Skin epidermis (tissue), 12 donors: ENCODE measurements at regions not wholly inside any gene's neighbourhood (a gene's known extent, or its start where the extent isn't known, plus 50 kb on each side); places are given as distances from the start of the nearest gene placed in this dataset.

Source experiments
- H3K27ac ChIP-seq, 21 experiments: fragments of 200-600 bp; sonication (generic) in 11 of 21; one replicate each; pipeline ENCODE4 v1.5.0; 2020; ENCODE audit warnings: mild to moderate bottlenecking in 3 of 21, inconsistent platforms in 2 of 21, moderate library complexity in 2 of 21
- H3K4me3 ChIP-seq, 7 experiments: fragments of 200-600 bp; sonication (generic) in 2 of 7; one replicate each; pipeline ENCODE4 v1.5.0; 2020; ENCODE audit warnings: inconsistent platforms in 2 of 7, mild to moderate bottlenecking in 2 of 7, moderate library complexity in 1 of 7

GRCh38 chr2:128754246-128754724 is 435.6 kb upstream of the HS6ST1 start:
- Histone ChIP-seq H3K4me3 (no peak overlapping the region), H3K27ac (no peak overlapping the region)

- no peak overlapping the region for H3K27ac ChIP-seq
These were observed 437.2 kb upstream of the HS6ST1 start for GRCh38 chr2:128755695-128756364.

GRCh38 chr2:128756365-128756717 is 437.7 kb upstream of the HS6ST1 start:
- H3K27ac ChIP-seq, result no peak overlapping the region
- no peak overlapping the region for H3K4me3 ChIP-seq

More at GRCh38 chr2:128755695-128756364, 437.2 kb upstream of the HS6ST1 start:
- H3K4me3 ChIP-seq, result no peak overlapping the region

GRCh38 chr2:128765811-128766210 is 447.1 kb upstream of the HS6ST1 start:
- H3K27ac ChIP-seq, result no peak overlapping the region
- H3K4me3 ChIP-seq, result no peak overlapping the region

- H3K4me3 ChIP-seq, result no peak overlapping the region
- H3K27ac ChIP-seq, result no peak overlapping the region
These were observed 449.4 kb upstream of the HS6ST1 start for GRCh38 chr2:128768041-128768440.

- no peak overlapping the region for H3K4me3 ChIP-seq
- H3K27ac ChIP-seq, result no peak overlapping the region
These were observed 450.9 kb upstream of the HS6ST1 start for GRCh38 chr2:128769457-128770142.

GRCh38 chr2:128770143-128771085 is 451.7 kb upstream of the HS6ST1 start:
- Histone ChIP-seq H3K27ac (no peak overlapping the region), H3K4me3 (no peak overlapping the region)

- Histone ChIP-seq H3K4me3 (no peak overlapping the region), H3K27ac (no peak overlapping the region)
These were observed 452.7 kb upstream of the HS6ST1 start for GRCh38 chr2:128771401-128771800.

- H3K4me3 ChIP-seq, result no peak overlapping the region
These were observed 454.0 kb upstream of the HS6ST1 start for GRCh38 chr2:128772671-128773070.

GRCh38 chr2:128773641-128774319 is 455.1 kb upstream of the HS6ST1 start:
- no peak overlapping the region for H3K4me3 ChIP-seq
- no peak overlapping the region for H3K27ac ChIP-seq

More at GRCh38 chr2:128772671-128773070, 454.0 kb upstream of the HS6ST1 start:
- H3K27ac ChIP-seq, result no peak overlapping the region

- H3K27ac ChIP-seq, result no peak overlapping the region
- H3K4me3 ChIP-seq, result no peak overlapping the region
These were observed 455.9 kb upstream of the HS6ST1 start for GRCh38 chr2:128774320-128775216.

GRCh38 chr2:128775217-128775913 is 456.7 kb upstream of the HS6ST1 start:
- Histone ChIP-seq H3K4me3 (no peak overlapping the region), H3K27ac (no peak overlapping the region)

- Histone ChIP-seq H3K4me3 (no peak overlapping the region), H3K27ac (no peak overlapping the region)
These were observed 457.2 kb upstream of the HS6ST1 start for GRCh38 chr2:128775914-128776285.

GRCh38 chr2:128776461-128777195 is 458.0 kb upstream of the HS6ST1 start:
- Histone ChIP-seq H3K27ac (no peak overlapping the region), H3K4me3 (no peak overlapping the region)

GRCh38 chr2:128777196-128778035 is 458.7 kb upstream of the HS6ST1 start:
- Histone ChIP-seq H3K4me3 (no peak overlapping the region), H3K27ac (no peak overlapping the region)

- no peak overlapping the region for H3K4me3 ChIP-seq
- H3K27ac ChIP-seq, result no peak overlapping the region
These were observed 460.2 kb upstream of the HS6ST1 start for GRCh38 chr2:128778843-128779242.
